Gastrocnemius medialis (tissue), 4 donors: ENCODE measurements at regions not wholly inside any gene's neighbourhood (a gene's known extent, or its start where the extent isn't known, plus 50 kb on each side); places are given as distances from the start of the nearest gene placed in this dataset.

Experiments
- ATAC-seq, 2 donors: fragments of 150-250 bp; one replicate each; pipeline ENCODE4 v1.9.1; 2016
- DNase-seq, 2 donors: peaks; one replicate each; pipeline ENCODE4 v3.0.0-alpha.2; 2019
- H3K27ac ChIP-seq, 4 donors: fragments of 200-600 bp; sonication (generic); 1 replicate in 1 of 4; 2 replicates in 3 of 4; pipeline ENCODE4 v1.5.1; 2016 to 2018; ENCODE audit warnings: mild to moderate bottlenecking in 2 of 4, moderate library complexity in 1 of 4
- H3K27me3 ChIP-seq, 3 donors: fragments of 200-600 bp; sonication (generic) in 2 of 3; 1 replicate in 1 of 3; 2 replicates in 2 of 3; pipeline versions ENCODE4 v1.5.1 to v1.6.0; 2016 to 2019; ENCODE audit warnings: mild to moderate bottlenecking in 1 of 3, moderate library complexity in 1 of 3
- H3K36me3 ChIP-seq, 2 donors: fragments of 200-600 bp; sonication (generic) in 1 of 2; one replicate each; pipeline ENCODE4 v1.5.1; 2017 to 2018
- H3K4me1 ChIP-seq, 2 donors: fragments of 200-600 bp; sonication (generic) in 1 of 2; one replicate each; pipeline ENCODE4 v1.5.1; 2016 to 2017; ENCODE audit warnings: mild to moderate bottlenecking in 2 of 2
- H3K4me3 ChIP-seq, 4 donors: fragments of 200-600 bp; sonication (generic) in 3 of 4; 1 replicate in 1 of 4; 2 replicates in 3 of 4; pipeline ENCODE4 v1.5.1; 2016 to 2019; ENCODE audit warnings: mild to moderate bottlenecking in 2 of 4
- H3K9me3 ChIP-seq, 3 donors: fragments of 200-600 bp; sonication (generic) in 2 of 3; 1 replicate in 1 of 3; 2 replicates in 2 of 3; pipeline ENCODE4 v1.5.1; 2016 to 2019
- POLR2A ChIP-seq, 2 donors: fragments of 450-650 bp; IDR thresholded peaks; one replicate each; pipeline ENCODE4 v1.6.1; 2017; ENCODE audit warnings: antibody characterized with exemption in 2 of 2, mild to moderate bottlenecking in 2 of 2, moderate library complexity in 2 of 2
- in situ Hi-C, 4 donors: fragments of 200-750 bp; cut with MboI; loops; one replicate each; pipeline versions ENCODE4 v1.15.0 to v1.8.0; 2017; ENCODE audit warnings: low sequenced_read_pairs in 4 of 4
- intact Hi-C: fragments of 100-400 bp; cut with DNase I; formaldehyde crosslinking; loops from one replicate; pipeline ENCODE4 v1.15.1; 2023; ENCODE audit warnings: low total_unique reads
- TF ChIP-seq, protein P1 (sequence below), 5 experiments: fragments of 450-650 bp in 3 of 5; fragments of 200-600 bp in 2 of 5; sonication (generic) in 2 of 5; IDR thresholded peaks in 4 of 5; conservative IDR thresholded peaks in 1 of 5; 1 replicate in 4 of 5; 2 replicates in 1 of 5; pipeline ENCODE4 v1.5.1; 2016 to 2019; ENCODE audit warnings: antibody characterized with exemption in 5 of 5, mild to moderate bottlenecking in 3 of 5, moderate library complexity in 3 of 5

GRCh38 chrX:121546317-121546716, 498.9 kb downstream of the GLUD2 start:
- Histone ChIP-seq H3K27me3 (no peaks in the 10 kb centered on the region), H3K27ac (no peak overlapping the region), H3K4me1 (no peaks in the 10 kb centered on the region), H3K4me3 (no peak overlapping the region), H3K36me3 (no peaks in the 10 kb centered on the region), H3K9me3 (no peaks in the 10 kb centered on the region)
- no peak for ATAC-seq
- DNase-seq, result no peak
- TF ChIP-seq, protein P1, sequence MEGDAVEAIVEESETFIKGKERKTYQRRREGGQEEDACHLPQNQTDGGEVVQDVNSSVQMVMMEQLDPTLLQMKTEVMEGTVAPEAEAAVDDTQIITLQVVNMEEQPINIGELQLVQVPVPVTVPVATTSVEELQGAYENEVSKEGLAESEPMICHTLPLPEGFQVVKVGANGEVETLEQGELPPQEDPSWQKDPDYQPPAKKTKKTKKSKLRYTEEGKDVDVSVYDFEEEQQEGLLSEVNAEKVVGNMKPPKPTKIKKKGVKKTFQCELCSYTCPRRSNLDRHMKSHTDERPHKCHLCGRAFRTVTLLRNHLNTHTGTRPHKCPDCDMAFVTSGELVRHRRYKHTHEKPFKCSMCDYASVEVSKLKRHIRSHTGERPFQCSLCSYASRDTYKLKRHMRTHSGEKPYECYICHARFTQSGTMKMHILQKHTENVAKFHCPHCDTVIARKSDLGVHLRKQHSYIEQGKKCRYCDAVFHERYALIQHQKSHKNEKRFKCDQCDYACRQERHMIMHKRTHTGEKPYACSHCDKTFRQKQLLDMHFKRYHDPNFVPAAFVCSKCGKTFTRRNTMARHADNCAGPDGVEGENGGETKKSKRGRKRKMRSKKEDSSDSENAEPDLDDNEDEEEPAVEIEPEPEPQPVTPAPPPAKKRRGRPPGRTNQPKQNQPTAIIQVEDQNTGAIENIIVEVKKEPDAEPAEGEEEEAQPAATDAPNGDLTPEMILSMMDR (IDR thresholded peaks at IDR 0.05 in 4 of 5, conservative IDR thresholded peaks at IDR 0.05 in 1 of 5), result no peak
- no peak for TF ChIP-seq POLR2A (IDR thresholded peaks at IDR 0.05)
- in situ Hi-C loops, result no loop called here
- intact Hi-C loops, result no loop called here

DNA sequence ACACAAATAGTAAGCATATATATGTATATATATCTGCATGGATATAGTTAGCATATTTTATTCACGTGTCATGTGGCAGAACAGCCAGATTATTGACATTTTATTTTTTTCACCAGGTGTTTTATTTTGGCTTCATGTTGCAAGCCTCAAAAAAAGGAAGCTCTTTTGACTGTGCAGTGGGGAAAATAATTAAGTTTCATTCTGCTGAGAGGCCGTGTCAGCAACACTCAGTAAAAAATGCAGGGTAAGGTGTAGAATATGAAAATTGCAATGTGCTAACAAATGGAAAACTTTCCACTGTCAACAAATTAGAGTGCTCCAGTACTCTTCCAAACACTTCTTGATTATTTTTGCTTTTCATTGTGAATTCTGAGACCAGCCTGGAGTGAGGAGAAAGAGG, 511.5 kb downstream of the GLUD2 start:
- Histone ChIP-seq H3K27ac (no peak overlapping the region), H3K9me3 (no peaks in the 10 kb centered on the region), H3K4me3 (no peak overlapping the region), H3K36me3 (no peaks in the 10 kb centered on the region), H3K27me3 (no peaks in the 10 kb centered on the region), H3K4me1 (no peaks in the 10 kb centered on the region)
- in situ Hi-C loops, result no loop called here
- no peak for DNase-seq
- intact Hi-C loops, result no loop called here
- TF ChIP-seq, protein P1 (IDR thresholded peaks at IDR 0.05 in 4 of 5, conservative IDR thresholded peaks at IDR 0.05 in 1 of 5), result no peak
- TF ChIP-seq POLR2A (IDR thresholded peaks at IDR 0.05), result no peak
- ATAC-seq, result no peak

DNA sequence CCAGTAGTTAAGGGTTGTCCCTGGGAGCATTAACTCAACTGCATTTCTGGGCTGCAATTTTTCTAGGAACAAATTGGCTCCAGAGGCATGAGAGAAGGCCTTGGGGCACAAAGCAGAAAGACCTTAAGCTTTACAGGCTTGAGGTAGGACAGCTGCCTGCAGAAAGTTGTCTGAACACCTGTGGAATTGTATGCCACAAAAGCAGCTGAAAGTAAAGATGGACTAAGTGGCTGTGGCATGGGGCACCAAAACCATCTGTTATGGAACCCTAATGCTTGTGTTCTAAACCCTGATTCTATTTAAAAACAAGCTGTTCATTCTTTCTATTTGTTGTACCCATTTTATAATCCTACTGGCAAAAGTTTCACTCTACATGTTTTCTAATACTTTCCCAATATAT, 515.2 kb downstream of the GLUD2 start:
- no peak for DNase-seq
- in situ Hi-C loops, result no loop called here
- no peak overlapping the region for H3K27ac ChIP-seq

DNA sequence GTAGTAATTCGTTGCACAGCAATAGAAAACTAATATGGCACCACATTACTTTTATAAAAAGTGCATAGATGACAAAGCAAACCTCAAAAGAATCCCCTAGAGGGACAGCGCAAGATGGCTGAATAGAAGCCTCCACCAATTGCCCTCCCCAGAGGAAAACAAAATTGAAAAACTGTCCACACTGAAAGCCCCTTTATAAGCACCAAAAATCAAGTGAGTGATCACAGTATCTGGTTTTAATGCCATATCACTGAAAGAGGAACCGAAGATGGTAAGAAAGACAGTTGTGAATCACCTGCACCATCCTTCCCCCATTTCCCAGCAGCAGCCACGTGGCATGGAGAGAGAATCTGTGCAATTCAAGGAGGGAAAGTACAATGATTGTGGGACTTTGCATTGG, 522.2 kb downstream of the GLUD2 start:
- H3K27ac ChIP-seq, result no peak overlapping the region
- no peak overlapping the region for H3K4me3 ChIP-seq
- intact Hi-C loops (no loop called here), in situ Hi-C loops (no loop called here)
- H3K9me3 ChIP-seq, result no peaks in the 10 kb centered on the region
- DNase-seq (no peak), ATAC-seq (no peak)
- no peaks in the 10 kb centered on the region for H3K4me1 ChIP-seq
- TF ChIP-seq, protein P1 (IDR thresholded peaks at IDR 0.05 in 4 of 5, conservative IDR thresholded peaks at IDR 0.05 in 1 of 5), result no peak
- TF ChIP-seq POLR2A (IDR thresholded peaks at IDR 0.05), result no peak
- H3K36me3 ChIP-seq, result no peaks in the 10 kb centered on the region
- no peaks in the 10 kb centered on the region for H3K27me3 ChIP-seq

More for the DNA sequence above, 515.2 kb downstream of the GLUD2 start:
- Histone ChIP-seq H3K4me1 (no peaks in the 10 kb centered on the region), H3K27me3 (no peaks in the 10 kb centered on the region), H3K36me3 (no peaks in the 10 kb centered on the region), H3K4me3 (no peak overlapping the region), H3K9me3 (no peaks in the 10 kb centered on the region)
- ATAC-seq, result no peak
- TF ChIP-seq POLR2A (IDR thresholded peaks at IDR 0.05), result no peak
- intact Hi-C loops, result no loop called here

DNA sequence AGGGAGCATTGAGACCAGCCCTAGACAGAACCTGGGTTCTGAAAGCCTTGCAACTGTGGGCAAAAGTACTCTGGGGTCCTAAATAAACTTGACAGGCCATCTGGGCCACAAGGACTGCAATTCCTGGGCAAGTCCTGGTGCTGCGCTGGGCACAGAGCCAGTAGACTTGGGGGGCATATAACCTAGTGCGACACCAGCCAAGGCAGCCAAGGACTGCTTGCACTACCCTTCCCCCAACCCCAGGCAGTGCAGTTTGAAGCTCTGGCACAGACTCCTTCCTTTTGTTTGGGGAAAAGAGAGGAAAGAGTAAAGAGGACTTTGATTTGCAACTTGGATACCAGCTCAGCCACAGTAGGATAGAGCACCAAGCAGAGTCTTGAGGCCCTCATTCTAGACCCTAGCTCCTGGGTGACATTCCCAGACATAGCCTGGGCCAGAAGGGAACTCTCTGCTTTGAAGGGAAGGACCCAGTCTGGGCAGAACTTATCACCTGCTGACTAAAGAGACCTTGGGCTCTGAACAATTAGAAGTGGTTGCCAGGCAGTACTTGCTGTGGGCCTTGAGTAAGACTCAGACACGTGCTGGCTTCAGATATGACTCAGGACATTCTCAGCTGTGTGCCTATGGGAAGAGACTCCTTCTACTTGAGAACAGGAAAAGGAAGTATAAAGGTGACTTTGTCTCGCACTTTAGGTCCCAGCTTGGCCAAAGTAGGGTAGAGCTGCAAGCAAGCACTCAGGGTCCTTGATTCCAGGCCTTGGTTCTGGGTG, 522.8 kb downstream of the GLUD2 start:
- DNase-seq (no peak), ATAC-seq (no peak)
- H3K27me3 ChIP-seq, result no peaks in the 10 kb centered on the region
- TF ChIP-seq POLR2A (IDR thresholded peaks at IDR 0.05), result no peak
- TF ChIP-seq, protein P1 (IDR thresholded peaks at IDR 0.05 in 4 of 5, conservative IDR thresholded peaks at IDR 0.05 in 1 of 5), result no peak
- no peaks in the 10 kb centered on the region for H3K9me3 ChIP-seq
- H3K27ac ChIP-seq, result no peak overlapping the region
- in situ Hi-C loops, result no loop called here
- no peaks in the 10 kb centered on the region for H3K36me3 ChIP-seq
- intact Hi-C loops, result no loop called here
- no peaks in the 10 kb centered on the region for H3K4me1 ChIP-seq
- no peak overlapping the region for H3K4me3 ChIP-seq
